Activated CD8-positive, alpha-beta memory T cell treated with anti-CD3 and anti-CD28 coated beads for 36 hours (primary cell): ENCODE measurements at regions not wholly inside any gene's neighbourhood (a gene's known extent, or its start where the extent isn't known, plus 50 kb on each side); places are given as distances from the start of the nearest gene placed in this dataset.
"Not testable (repeated sequence)": the region's sequence is repeated elsewhere in the genome, so short reads cannot be mapped to it uniquely, and the experiment has no call there.

Source experiments
- CTCF ChIA-PET: fragments of 350-600 bp; sonication (Branson Sonifier 250); formaldehyde crosslinking; loops from one replicate; lab custom pipeline; 2021; ENCODE audit warnings: antibody characterized with exemption; lab: Charles Lee
- POLR2A ChIA-PET: fragments of 350-600 bp; sonication (Branson Sonifier 250); formaldehyde crosslinking; loops from one replicate; lab custom pipeline; 2021; ENCODE audit warnings: antibody characterized with exemption; lab: Charles Lee

DNA sequence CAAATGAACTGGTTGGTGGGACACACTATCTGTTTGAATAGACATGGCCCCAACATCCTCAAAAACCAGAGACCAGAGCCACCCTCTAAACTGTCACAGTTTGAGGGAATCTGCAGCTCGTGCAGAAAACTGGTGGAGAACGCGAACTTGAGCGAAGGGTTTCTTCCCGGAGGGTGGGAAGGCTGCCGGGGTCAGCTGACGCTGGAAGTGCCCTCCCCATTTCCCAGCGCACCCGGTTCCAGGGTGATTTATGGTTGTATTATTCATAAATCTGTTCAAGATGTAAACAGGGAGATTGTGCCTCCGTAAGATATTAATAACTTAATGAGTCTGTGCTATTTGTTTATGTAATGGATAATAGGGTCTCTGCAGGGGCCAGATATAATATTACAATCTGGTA, 1396.7 kb downstream of the BRD1 start:
- ChIA-PET CTCF (no interaction called here), POLR2A (no interaction called here)

DNA sequence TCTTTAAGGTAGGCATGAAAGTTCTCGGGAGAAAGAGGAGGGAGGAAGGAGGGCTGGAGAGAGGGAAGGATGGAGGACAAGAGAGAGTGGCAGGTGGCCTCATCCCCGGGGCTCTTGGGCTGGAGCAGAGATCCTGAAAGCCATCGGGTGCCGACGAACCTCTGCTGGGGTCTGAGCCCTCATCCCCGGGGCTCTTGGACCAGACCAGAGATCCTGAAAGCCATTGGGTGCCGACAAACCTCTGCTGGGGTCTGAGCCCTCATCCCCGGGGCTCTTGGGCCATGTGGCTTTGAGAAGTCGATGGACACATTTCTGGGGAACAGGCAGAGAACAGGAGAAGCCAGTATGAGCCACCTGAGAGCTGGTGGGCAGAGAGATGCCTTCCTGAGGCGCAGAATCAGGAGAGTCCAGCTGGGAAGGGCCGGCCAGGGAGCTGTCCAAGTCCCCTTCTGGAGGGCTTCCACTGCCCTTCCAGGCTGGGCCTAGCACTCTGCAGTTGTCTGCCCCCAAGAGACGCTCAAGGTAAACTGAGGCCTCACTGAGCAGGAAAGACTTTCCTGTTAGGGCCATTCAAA, 1398.1 kb downstream of the BRD1 start:
- CTCF ChIA-PET, result no interaction called here
- POLR2A ChIA-PET, result no interaction called here

DNA sequence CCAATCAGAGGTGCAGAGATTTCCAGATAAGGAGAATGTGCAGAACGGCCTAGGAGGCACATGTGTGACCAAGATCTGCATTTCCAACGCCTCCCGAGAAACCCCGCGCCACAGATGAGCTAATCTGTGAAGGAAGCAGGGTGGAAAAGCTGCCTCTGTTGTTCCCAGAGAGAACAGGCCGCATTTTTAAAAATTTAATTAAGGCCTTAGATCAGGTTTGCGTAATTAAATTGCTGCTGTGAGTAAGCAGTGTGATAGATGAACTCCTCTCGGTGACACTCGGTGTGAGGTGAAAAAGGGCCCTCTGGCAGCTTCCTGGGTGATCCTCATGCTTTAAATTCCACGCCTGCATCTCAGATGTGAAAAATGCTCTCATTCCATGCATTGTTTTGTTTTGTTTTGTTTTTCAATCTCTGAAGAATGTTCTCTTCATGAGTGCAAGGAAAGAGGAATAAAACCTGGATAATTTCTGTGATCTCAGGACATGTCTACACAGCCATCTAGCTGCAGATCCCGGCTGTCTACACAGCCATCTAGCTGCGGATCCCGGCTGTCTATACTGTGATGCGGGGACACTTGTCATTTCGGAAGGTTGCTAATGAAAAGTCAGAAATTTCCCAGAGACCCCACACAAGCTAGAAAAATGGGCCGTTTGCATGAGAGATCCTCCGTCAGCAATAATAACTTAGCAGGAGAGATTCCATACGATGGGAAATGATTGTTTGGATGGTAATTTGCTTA, 1398.9 kb downstream of the BRD1 start:
- CTCF ChIA-PET, result no interaction called here
- POLR2A ChIA-PET, result no interaction called here

DNA sequence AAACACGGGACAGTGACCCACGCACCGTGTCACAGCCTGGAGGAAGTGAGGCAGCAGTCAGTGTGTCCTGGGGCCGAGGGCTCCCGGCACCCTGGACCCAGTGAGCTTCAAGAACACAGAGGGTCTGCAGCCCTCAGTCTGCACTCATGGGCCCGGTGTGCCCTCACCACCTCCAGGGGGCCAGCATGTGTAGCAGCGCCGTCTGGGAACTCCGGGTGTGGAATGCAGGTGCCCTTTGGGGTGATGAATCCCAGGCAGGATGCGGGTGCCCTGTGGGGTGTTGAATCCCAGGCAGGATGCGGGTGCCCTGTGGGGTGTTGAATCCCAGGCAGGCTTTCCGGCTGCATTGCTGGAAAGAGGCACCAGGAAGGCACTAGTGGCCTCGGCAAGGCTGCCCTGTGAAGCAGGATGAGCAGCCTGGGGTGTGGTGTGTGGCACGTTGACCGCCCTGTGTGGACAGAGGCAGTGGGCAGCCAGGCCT, 1399.9 kb downstream of the BRD1 start:
- CTCF ChIA-PET, result no interaction called here
- POLR2A ChIA-PET, result no interaction called here

DNA sequence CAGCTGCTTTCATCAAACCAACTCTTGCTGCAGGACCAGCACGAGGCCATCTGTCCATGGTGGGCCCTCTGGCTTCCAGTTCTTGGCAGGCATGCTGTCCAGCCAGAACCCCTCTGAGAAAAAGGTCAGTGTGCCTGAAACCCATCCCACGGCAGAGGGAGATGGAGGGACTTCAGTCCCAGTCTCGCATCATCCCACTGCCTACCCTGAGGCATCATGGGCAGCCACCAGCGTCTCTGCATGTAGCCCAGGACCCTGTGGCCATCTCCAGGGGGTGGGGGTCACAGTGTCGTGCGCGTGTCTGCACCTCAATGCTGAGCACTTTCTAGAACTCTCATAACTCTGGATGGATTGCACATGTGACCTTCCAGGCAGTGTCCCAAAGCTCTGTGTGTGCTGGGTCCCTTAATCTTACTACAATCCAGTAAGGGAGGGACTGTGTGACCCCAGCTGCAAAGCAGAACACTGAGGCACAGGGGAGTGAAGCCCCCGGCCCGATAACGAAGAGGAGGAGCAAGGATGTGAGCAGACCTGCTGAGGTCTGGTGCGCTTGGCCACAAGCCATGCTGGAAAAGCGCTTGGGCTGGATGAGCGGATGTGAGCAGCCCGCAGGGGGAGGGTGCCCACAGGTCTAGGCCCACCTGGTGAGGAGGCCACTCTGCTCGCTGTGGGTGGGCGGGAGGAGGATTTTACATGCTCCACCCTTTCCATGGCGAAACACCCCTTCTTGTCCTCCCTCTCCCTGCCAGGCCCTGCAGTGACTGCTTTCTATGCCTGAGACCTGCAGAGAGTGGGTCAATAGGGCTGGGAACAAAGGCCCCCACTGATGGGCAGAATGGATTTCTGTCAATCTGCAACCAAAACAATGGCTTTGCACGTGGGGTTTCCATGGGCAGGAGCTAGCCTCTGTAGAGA, 1401.0 kb downstream of the BRD1 start:
- CTCF ChIA-PET, result no interaction called here
- POLR2A ChIA-PET, result no interaction called here

DNA sequence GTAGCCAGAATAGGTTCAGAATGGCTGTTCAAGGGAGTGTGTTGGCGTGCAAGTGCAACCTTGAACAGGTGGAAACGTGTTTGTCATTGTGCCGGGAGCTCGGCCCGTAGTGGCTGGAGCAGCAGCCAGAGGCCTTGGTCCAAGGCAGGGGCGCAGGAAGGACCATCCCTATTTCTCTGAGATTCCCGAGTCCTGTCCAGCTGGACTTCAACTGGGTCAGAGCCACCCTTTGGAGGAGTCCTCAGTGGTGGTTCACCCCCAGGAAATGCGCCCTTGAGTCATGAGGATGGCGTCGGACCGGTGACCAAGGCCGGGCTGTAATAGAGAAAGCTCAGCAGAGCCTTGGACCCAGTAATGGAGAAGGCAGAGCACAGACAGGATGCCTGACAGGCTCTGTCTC, 1402.0 kb downstream of the BRD1 start:
- CTCF ChIA-PET, result no interaction called here
- POLR2A ChIA-PET, result no interaction called here

DNA sequence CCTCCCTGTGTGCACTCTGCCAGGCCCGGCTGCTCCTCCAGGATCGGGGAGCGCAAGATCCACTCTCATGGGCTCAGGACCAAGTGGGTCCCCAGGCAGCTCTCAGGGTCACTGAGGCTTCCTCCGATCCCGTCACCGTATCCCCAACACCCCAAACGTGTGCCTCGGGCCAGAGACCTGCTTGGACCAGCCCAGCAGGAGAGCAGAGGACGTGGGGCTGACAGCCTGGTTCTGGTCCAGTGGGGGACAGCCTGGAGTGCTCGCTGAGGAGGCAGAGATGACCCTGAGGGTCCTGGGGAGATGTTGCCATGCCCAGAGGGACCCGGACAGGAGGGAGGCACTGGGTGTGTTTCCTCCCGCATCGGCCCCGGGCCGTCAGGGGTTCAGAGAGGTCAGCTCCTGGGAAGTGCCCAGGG, 1402.6 kb downstream of the BRD1 start:
- ChIA-PET POLR2A (no interaction called here), CTCF (no interaction called here)

DNA sequence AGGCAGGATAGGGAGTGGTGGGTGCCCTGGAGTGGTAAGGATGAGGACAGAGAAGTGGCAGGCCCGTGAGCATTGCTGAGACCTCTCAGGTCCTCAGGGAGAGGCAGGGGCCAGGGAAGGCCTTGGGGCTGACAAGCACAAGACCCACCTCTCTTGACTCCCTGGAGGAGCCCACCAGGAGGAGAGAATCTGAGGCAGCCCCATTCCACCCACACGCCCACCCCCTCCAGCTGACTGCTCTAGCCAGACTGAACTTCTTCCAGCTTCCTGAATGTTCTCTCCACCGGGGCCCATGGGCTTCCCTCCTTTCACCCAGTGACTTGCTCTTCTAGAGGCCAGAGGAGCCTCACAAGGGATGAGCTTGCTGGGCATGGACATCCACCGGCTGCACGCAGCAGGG, 1403.0 kb downstream of the BRD1 start:
- CTCF ChIA-PET, result no interaction called here
- POLR2A ChIA-PET, result no interaction called here

DNA sequence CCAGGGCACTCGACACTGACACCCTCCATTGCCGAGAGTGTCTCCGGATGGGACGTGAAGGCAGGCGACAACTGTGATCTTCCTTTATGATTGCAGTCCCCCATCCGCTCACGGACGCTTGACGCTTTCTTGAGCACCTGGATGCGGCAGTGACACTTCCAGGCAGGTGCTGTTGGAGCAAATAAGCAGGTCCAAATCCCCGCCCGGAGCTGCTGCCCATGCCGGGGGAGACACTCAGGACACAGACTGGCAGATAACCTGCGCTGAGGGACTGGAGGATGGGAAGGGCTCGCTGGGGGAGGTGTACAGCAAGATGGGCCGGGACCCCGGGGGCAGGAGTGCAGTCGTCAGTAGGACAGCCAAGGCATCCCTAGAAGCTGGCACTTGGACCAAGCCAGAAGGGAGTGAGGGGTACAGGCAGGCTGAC, 1403.5 kb downstream of the BRD1 start:
- POLR2A ChIA-PET, result no interaction called here

DNA sequence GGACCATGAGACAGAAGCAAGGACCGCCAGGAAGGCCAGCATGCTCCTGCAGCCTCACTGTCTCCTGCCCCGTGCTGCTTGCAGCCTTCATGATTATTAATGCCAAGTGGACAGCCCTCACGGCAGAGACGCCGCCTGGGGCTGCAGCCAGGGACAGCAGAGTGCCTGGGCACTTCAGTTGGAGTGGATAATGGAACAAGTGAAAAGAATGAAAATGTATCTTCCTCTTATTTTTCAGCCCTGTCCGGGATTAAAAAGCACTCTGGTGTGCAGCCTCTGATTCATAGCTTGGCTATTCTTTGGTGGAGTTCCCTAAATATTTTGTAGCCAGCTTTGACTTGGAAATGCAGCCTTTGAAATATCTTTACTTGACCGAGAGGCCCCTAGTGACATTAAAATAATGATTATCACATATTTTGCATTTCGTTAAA, 1404.2 kb downstream of the BRD1 start:
- CTCF ChIA-PET, result no interaction called here
- POLR2A ChIA-PET, result no interaction called here

More for the DNA sequence above, 1403.5 kb downstream of the BRD1 start:
- CTCF ChIA-PET, result no interaction called here

DNA sequence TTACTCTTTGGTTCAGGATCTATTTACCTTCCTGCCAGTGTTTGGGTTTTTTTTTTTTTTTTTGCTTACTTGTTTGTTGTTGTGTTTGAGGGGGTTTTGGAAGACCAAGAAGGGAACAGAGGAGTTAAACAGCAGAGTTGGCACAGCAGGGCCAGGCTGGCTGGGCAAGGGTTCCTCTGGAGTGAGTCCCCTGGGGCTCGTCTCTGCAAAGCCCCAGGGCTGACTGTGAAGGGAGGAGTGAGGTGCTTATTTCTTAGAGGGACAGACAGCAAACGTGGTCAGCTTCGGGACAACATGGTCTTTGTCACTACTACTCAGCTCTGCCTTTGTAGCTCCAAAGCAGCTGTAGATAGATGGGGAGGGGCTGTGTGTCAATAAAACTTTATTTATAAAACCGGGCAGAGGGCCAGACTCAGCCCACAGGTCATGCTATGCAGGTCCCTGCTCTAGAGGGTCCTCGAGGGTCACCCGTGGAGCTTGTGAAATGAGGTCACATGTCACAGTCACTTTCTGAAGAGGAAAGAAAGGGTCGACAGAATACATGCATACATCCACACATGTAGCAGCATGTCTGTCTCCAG, 1404.7 kb downstream of the BRD1 start:
- ChIA-PET POLR2A (no interaction called here), CTCF (no interaction called here)

DNA sequence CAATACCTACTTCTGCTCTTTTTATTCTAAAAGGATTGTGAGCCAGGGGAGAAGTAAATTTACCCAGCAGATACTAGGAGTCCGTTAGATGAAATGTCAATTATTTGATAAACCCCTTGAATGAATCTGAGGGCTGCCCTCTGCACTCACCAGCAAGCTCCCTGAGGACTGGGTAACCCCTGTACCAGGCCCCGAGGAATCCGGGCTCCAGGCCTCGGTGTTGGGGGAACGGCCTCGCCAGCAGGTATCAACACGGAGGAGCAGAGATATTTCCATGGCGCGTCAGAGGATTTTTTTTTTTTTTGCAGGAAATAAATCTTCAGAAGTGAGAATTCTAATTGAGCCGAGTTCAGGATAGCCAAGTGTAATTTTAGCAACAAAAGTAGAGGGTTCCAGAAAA, 1408.8 kb downstream of the BRD1 start:
- ChIA-PET CTCF (no interaction called here), POLR2A (no interaction called here)

DNA sequence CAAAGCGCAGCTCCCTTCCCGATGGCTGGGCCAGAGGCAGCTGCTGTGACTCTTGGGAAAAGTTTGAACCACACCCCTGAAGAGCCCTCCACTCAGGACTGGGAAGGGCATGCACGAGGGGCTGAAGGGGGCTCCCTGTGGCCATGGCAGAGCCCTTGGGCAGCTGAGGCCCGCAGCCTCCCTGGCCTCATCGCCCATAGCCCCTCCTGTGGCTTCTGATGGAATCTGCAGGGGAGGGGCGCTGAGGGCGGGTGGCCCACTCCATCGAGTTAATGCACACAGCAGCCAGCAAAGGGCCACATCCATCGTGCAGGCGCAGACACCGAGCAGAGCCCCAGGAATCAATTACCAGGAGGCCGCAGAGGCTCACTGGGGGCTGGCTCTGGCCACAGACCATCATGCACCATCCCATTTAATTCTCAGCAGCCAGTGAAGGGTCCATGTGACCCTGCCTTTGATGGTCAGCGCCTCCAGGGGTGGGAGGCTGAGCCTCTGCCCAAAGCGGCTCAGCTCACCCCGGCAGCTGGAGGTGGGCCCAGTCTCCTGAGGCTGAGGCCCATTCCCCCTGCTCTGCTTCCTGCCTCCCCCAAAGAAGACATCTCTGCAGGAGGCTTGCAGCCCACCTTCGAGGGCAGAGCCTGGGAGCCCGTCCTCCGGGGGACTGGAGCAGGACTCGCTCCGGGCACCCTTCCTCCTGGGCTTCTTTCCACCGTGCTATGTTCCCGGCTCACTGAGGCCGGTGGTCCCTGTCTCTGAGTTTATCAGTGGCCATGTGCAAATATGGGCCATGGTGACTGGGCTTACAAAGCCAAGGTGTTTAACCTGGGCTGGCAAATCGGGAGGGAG, 1410.2 kb downstream of the BRD1 start:
- ChIA-PET CTCF (no interaction called here), POLR2A (no interaction called here)

DNA sequence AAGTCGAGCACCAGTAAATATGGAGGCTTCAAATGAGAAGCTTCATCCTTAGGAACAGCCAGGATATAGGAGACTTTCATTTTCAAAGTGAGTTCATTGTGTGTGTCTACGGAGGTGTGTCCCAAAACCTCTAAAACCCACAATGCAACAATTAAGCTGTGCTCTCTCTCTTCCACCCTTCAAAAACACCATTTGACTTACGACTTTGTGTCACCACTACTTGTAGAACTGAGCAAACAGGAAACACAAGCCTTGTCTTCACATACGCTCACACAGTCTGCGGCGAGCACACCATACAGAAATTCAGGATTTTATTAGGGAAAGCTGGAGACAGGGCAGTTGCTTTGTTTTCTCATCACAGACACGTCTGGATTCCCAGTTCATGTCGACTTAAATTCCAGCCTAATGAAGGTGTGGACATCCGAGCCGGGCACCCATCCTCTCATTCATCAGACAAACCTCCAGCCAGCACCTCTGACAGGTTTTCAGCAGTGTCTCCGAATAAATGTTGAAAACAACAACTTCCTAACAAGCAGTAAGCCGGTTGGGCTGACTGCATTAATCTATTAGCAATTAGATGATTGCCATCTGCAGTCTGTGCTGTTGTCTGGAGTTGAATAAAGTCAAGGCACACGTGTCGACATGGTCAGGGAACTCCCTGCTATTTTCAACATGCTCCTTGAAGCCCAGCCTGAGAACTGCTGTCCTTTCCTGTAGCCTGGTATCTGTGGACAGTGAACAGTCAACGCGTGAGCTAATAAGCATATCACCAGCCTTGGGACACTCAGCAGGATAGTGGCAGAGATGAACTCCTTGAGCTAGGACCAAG, 1411.1 kb downstream of the BRD1 start:
- ChIA-PET CTCF (no interaction called here), POLR2A (no interaction called here)

DNA sequence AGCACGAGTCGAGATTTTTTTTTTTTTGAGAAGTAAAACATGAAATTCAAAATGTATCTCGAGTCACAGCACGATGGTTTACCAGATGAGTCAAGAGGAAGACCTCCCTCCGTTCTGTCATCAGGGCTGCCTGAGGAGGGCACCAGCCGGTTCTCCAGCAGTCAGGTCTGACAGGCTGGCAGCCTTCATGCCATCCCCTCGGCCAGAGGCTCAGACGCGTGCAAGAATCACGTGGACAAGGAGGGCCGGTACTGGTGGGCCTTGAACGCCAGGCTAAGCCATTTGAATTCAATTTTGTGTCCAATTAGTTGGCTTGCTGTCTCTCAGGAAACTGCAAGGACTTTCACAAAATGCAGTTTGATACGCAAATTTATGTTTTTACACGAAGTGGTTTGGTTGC, 1412.2 kb downstream of the BRD1 start:
- ChIA-PET POLR2A (no interaction called here), CTCF (no interaction called here)

DNA sequence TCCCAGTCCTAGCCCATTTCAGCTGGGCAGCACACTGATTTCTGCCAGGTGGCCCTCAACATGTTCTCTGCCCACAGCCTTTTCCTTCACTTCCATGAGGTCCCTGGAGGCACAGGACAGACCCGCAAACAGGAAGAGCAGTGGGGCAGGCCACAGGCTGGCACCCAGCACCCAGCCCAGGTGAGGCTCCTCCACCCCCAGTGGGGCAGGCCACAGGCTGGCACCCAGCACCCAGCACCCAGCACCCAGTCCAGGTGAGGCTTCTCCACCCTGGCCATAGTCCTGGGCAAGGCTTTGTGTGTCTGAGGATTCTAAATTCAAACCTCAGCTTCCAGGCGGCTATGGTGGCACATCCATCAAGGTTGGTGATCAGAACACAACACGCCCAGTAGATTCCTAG, 1413.0 kb downstream of the BRD1 start:
- ChIA-PET CTCF (no interaction called here), POLR2A (no interaction called here)

DNA sequence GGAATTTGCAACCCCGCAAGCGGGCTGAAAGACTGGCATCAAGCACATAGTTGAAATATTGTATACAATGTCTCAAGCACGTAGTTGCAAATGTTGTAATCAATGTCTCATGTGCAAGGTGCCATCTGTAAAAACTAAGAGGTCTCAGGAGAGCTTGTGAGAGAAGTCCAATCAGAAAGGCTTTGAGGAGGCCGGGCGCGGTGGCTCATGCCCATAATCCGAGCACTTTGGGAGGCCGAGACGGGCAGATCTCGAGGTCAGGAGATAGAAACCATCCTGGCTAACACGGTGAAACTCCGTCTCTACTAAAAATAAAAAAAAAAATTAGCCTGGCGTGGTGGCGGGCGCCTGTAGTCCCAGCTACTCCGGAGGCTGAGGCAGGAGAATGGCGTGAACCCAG, 1414.7 kb downstream of the BRD1 start:
- CTCF ChIA-PET, POLR2A ChIA-PET: not testable (repeated sequence)

DNA sequence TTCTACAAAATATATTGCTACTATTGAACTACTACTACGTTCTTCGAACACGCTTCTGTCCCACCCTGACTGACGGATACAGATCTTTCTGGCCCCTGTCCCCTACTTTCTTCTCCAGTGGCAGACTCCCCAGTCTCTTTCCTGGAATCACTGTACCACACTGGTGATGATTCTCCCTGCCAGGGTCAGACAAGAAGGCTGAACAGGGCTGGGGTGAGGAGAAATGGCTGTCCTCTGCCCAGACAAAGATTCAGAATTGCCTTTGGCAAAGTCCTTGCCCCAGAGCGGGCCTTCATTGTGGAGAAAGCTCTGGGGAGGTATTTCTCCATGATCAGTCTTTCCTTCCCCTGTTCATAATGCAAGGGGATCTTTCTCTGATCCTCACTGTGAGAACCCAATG, 1417.1 kb downstream of the BRD1 start:
- POLR2A ChIA-PET, result no interaction called here

More for the DNA sequence above, 1417.1 kb downstream of the BRD1 start:
- CTCF ChIA-PET, result no interaction called here
